ENCODE measurements at regions not wholly inside any gene's neighbourhood (a gene's known extent, or its start where the extent isn't known, plus 50 kb on each side); places are given as distances from the start of the nearest gene placed in this dataset.

DNA sequence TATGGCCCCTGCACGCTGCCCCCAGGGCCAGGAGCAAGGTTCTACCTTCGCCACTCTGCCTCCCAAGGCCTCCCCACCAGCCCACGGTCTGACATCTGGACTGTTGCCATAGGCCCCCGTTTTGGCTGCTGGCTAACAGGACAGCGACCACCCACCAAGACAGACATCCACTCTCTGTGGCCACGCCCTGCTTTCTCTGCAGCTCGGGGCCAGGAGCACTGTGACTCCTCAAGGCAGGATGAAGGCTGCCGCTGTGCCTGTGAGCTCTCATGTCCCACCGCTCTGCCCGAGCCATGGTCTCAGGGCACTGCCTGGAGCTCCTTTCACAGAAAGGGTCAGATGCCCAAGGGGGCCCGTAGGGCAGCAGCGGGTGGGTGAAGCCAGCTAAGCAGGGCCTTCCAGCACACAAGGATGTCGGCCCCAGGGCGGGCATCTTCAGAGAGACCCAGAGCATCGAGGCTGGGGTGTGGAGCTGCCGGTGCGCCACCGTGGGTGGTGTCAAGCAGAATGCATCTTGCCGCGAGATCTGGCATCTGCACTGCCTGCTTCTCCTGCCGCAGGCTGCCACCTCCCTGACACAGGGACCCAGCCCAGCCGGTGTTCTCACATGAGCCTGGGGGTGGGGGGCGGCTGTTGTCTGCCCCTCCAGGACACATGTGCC lies 92.2 kb upstream of the ADAMTS2 start:
- Histone ChIP-seq H3K27ac (ENCODE audit: control insufficient read depth, insufficient read depth) (no peak overlapping the region), H3K9ac (ENCODE audit: control insufficient read depth, insufficient read depth, low read length) (no peak overlapping the region), H4K20me1 (ENCODE audit: control insufficient read depth, insufficient read depth) (no peaks in the 10 kb centered on the region), H3K36me3 (ENCODE audit: control insufficient read depth in 2 of 2, insufficient read depth in 2 of 2, low read length in 1 of 2) (no peaks in the 10 kb centered on the region), H3K79me2 (ENCODE audit: control insufficient read depth, insufficient read depth, low read length) (no peaks in the 10 kb centered on the region), H3K4me2 (ENCODE audit: control insufficient read depth, insufficient read depth) (no peak overlapping the region), H3K9me3 (replicated peaks; ENCODE audit: control insufficient read depth, insufficient read depth, low read length) (no peaks in the 10 kb centered on the region; the same call in 2 of the 3 replicates), H3K27me3 (replicated peaks in 1 of 2; ENCODE audit: control insufficient read depth in 2 of 2, insufficient read depth in 2 of 2, low read length in 1 of 2) (no peaks in the 10 kb centered on the region), H3K4me1 (ENCODE audit: control insufficient read depth, insufficient read depth, low read length) (no peaks in the 10 kb centered on the region), H2AFZ (ENCODE audit: control insufficient read depth, low read depth, low read length) (no peak overlapping the region), H3K4me3 (no peak overlapping the region)
- ChIA-PET CTCF (no interaction called here), POLR2A (no interaction called here), SMC1A (ENCODE audit: uncharacterized antibody, unreplicated experiment) (no interaction called here), RAD21 (ENCODE audit: unreplicated experiment) (no interaction called here)
- BruUV-seq (replicated peaks) = no TSS peak
- ATAC-seq (no peak), DNase-seq (ENCODE audit: low read depth, low spot score) (no peak), FAIRE-seq (no peak)
- intact Hi-C loops (cut with micrococcal nuclease; ENCODE audit: unreplicated experiment) = no loop called here
- WGBS (ENCODE audit: insufficient coverage, insufficient replicate concordance, low lambda C conversion rate, missing lambda C conversion rate) = 46% methylated on average over 23 of the region's 23 CpGs
- in situ Hi-C loops (cut with MboI) = no loop called here
- no peak for TF ChIP-seq FOS (IDR thresholded peaks at IDR 0.05; ENCODE audit: borderline replicate concordance, extremely low read depth, insufficient read length)
- TF ChIP-seq, protein P1, sequence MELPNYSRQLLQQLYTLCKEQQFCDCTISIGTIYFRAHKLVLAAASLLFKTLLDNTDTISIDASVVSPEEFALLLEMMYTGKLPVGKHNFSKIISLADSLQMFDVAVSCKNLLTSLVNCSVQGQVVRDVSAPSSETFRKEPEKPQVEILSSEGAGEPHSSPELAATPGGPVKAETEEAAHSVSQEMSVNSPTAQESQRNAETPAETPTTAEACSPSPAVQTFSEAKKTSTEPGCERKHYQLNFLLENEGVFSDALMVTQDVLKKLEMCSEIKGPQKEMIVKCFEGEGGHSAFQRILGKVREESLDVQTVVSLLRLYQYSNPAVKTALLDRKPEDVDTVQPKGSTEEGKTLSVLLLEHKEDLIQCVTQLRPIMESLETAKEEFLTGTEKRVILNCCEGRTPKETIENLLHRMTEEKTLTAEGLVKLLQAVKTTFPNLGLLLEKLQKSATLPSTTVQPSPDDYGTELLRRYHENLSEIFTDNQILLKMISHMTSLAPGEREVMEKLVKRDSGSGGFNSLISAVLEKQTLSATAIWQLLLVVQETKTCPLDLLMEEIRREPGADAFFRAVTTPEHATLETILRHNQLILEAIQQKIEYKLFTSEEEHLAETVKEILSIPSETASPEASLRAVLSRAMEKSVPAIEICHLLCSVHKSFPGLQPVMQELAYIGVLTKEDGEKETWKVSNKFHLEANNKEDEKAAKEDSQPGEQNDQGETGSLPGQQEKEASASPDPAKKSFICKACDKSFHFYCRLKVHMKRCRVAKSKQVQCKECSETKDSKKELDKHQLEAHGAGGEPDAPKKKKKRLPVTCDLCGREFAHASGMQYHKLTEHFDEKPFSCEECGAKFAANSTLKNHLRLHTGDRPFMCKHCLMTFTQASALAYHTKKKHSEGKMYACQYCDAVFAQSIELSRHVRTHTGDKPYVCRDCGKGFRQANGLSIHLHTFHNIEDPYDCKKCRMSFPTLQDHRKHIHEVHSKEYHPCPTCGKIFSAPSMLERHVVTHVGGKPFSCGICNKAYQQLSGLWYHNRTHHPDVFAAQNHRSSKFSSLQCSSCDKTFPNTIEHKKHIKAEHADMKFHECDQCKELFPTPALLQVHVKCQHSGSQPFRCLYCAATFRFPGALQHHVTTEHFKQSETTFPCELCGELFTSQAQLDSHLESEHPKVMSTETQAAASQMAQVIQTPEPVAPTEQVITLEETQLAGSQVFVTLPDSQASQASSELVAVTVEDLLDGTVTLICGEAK (IDR thresholded peaks at IDR 0.05; ENCODE audit: borderline replicate concordance) = no peak
- no peak for TF ChIP-seq STAT3 (IDR thresholded peaks at IDR 0.05; ENCODE audit: low read depth, low read length)
- TF ChIP-seq NR2F1 (conservative IDR thresholded peaks at IDR 0.05) = no peak
- no peak for TF ChIP-seq MYB (IDR thresholded peaks at IDR 0.05; ENCODE audit: borderline replicate concordance, low read depth, low read length)
- TF ChIP-seq HDGF (IDR thresholded peaks at IDR 0.05) = no peak
- no peak for TF ChIP-seq CHD4 (IDR thresholded peaks at IDR 0.05)
- no peak for TF ChIP-seq SIX5 (IDR thresholded peaks at IDR 0.05; ENCODE audit: low read depth, low read length, severe bottlenecking)
- TF ChIP-seq, protein P2, sequence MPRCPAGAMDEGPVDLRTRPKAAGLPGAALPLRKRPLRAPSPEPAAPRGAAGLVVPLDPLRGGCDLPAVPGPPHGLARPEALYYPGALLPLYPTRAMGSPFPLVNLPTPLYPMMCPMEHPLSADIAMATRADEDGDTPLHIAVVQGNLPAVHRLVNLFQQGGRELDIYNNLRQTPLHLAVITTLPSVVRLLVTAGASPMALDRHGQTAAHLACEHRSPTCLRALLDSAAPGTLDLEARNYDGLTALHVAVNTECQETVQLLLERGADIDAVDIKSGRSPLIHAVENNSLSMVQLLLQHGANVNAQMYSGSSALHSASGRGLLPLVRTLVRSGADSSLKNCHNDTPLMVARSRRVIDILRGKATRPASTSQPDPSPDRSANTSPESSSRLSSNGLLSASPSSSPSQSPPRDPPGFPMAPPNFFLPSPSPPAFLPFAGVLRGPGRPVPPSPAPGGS (IDR thresholded peaks at IDR 0.05; ENCODE audit: borderline replicate concordance, insufficient read depth, low read depth, low read length, poor library complexity, severe bottlenecking) = no peak
- TF ChIP-seq IRF4 (IDR thresholded peaks at IDR 0.05; ENCODE audit: low read depth, low read length) = no peak
- TF ChIP-seq BMI1 (IDR thresholded peaks at IDR 0.05; ENCODE audit: borderline replicate concordance) = no peak
- no peak for TF ChIP-seq ZZZ3 (IDR thresholded peaks at IDR 0.05; ENCODE audit: control insufficient read depth, insufficient read length, low read depth)
- no peak for TF ChIP-seq SPI1 (IDR thresholded peaks at IDR 0.05; ENCODE audit: borderline replicate concordance, insufficient read depth, low read depth, low read length)
- no peak for TF ChIP-seq EGR1 (IDR thresholded peaks at IDR 0.05; ENCODE audit: borderline replicate concordance in 1 of 2, low read depth in 2 of 2, low read length in 2 of 2)
- TF ChIP-seq, protein P3, sequence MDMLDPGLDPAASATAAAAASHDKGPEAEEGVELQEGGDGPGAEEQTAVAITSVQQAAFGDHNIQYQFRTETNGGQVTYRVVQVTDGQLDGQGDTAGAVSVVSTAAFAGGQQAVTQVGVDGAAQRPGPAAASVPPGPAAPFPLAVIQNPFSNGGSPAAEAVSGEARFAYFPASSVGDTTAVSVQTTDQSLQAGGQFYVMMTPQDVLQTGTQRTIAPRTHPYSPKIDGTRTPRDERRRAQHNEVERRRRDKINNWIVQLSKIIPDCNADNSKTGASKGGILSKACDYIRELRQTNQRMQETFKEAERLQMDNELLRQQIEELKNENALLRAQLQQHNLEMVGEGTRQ (IDR thresholded peaks at IDR 0.05; ENCODE audit: borderline replicate concordance, low read depth, low read length) = no peak
- TF ChIP-seq MYC (IDR thresholded peaks at IDR 0.05; ENCODE audit: insufficient read depth, insufficient read length, insufficient replicate concordance, low read length, severe bottlenecking) = no peak
- TF ChIP-seq, protein P4, sequence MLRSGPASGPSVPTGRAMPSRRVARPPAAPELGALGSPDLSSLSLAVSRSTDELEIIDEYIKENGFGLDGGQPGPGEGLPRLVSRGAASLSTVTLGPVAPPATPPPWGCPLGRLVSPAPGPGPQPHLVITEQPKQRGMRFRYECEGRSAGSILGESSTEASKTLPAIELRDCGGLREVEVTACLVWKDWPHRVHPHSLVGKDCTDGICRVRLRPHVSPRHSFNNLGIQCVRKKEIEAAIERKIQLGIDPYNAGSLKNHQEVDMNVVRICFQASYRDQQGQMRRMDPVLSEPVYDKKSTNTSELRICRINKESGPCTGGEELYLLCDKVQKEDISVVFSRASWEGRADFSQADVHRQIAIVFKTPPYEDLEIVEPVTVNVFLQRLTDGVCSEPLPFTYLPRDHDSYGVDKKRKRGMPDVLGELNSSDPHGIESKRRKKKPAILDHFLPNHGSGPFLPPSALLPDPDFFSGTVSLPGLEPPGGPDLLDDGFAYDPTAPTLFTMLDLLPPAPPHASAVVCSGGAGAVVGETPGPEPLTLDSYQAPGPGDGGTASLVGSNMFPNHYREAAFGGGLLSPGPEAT (IDR thresholded peaks at IDR 0.05; ENCODE audit: low read depth) = no peak
